CD14-positive monocyte (primary cell): ENCODE measurements at regions not wholly inside any gene's neighbourhood (a gene's known extent, or its start where the extent isn't known, plus 50 kb on each side); places are given as distances from the start of the nearest gene placed in this dataset.

ENCODE experiments used
- DNase-seq, 3 donors: peaks; one replicate each; pipeline ENCODE4 v3.0.0-alpha.2; 2011 to 2022
- H2AFZ ChIP-seq: 2 replicates; pipeline ENCODE4 v1.6.0; 2012; ENCODE audit warnings: mild to moderate bottlenecking, low read depth, low read length, inconsistent platforms; ENCODE audit not compliant: insufficient read depth, poor library complexity, severe bottlenecking
- H3K27ac ChIP-seq, 2 donors: 1 replicate in 1 of 2; 2 replicates in 1 of 2; pipeline ENCODE4 v1.5.1; 2012 to 2013; ENCODE audit warnings: low read length in 2 of 2, control low read depth in 1 of 2, inconsistent platforms in 1 of 2, low read depth in 1 of 2, mild to moderate bottlenecking in 1 of 2
- H3K27me3 ChIP-seq, 2 donors: one replicate each; pipeline versions ENCODE4 v1.6.0 to v1.6.1; 2011 to 2013; ENCODE audit warnings: low read length in 2 of 2; ENCODE audit not compliant: control insufficient read depth in 2 of 2, insufficient read depth in 2 of 2
- H3K36me3 ChIP-seq, 2 donors: replicated peaks in 1 of 2; 1 replicate in 1 of 2; 2 replicates in 1 of 2; pipeline versions ENCODE4 v1.5.1 to v1.6.1; 2012 to 2013; ENCODE audit warnings: low read length in 2 of 2, control low read depth in 1 of 2, inconsistent platforms in 1 of 2, mild to moderate bottlenecking in 1 of 2; ENCODE audit not compliant: insufficient read depth in 2 of 2, control insufficient read depth in 1 of 2
- H3K4me1 ChIP-seq, 2 donors: 1 replicate in 1 of 2; 2 replicates in 1 of 2; pipeline versions ENCODE4 v1.5.1 to v1.6.1; 2012 to 2013; ENCODE audit warnings: low read length in 2 of 2, control low read depth in 1 of 2, inconsistent platforms in 1 of 2, mild to moderate bottlenecking in 1 of 2, moderate library complexity in 1 of 2; ENCODE audit not compliant: insufficient read depth in 2 of 2, control insufficient read depth in 1 of 2
- H3K4me2 ChIP-seq: replicated peaks from 2 replicates; pipeline ENCODE3; 2012; ENCODE audit warnings: low read length, moderate library complexity, mild to moderate bottlenecking; ENCODE audit not compliant: poor library complexity, severe bottlenecking; ENCODE audit errors: extremely low read depth
- H3K4me3 ChIP-seq, 3 experiments: fragments of 200-600 bp in 1 of 3; sonication (generic) in 1 of 3; replicated peaks in 1 of 3; 1 replicate in 2 of 3; 2 replicates in 1 of 3; pipeline ENCODE4 v1.5.1; 2011 to 2013; ENCODE audit warnings: low read length in 3 of 3, mild to moderate bottlenecking in 3 of 3, control low read depth in 2 of 3, low read depth in 2 of 3, inconsistent platforms in 1 of 3, moderate library complexity in 1 of 3
- H3K79me2 ChIP-seq: 2 replicates; pipeline ENCODE4 v1.6.0; 2012; ENCODE audit warnings: mild to moderate bottlenecking, control low read depth, inconsistent platforms, low read length, moderate library complexity; ENCODE audit not compliant: insufficient read depth
- H3K9ac ChIP-seq: 2 replicates; pipeline ENCODE4 v1.6.0; 2017; ENCODE audit warnings: low read length, mild to moderate bottlenecking; ENCODE audit not compliant: insufficient read depth, poor library complexity, severe bottlenecking
- H3K9me3 ChIP-seq, 2 donors: replicated peaks in 1 of 2; 1 replicate in 1 of 2; 2 replicates in 1 of 2; pipeline versions ENCODE4 v1.5.1 to v1.6.1; 2012 to 2013; ENCODE audit warnings: low read length in 2 of 2, control low read depth in 1 of 2; ENCODE audit not compliant: control insufficient read depth in 1 of 2, insufficient read depth in 1 of 2
- H4K20me1 ChIP-seq: 2 replicates; pipeline ENCODE4 v1.6.0; 2012; ENCODE audit warnings: mild to moderate bottlenecking, low read length, control low read depth, moderate library complexity; ENCODE audit not compliant: insufficient read depth
- H3K27ac Mint-ChIP-seq, 7 donors: one replicate each; pipeline ENCODE4 v1.8.0; 2020; ENCODE audit warnings: mild to moderate bottlenecking in 7 of 7, mixed read lengths in 7 of 7, moderate library complexity in 6 of 7, inconsistent platforms in 2 of 7
- H3K27me3 Mint-ChIP-seq, 3 donors: one replicate each; pipeline ENCODE4 v1.8.0; 2021 to 2022; ENCODE audit warnings: low read depth in 3 of 3, mild to moderate bottlenecking in 3 of 3, mixed read lengths in 3 of 3, moderate library complexity in 3 of 3, inconsistent platforms in 1 of 3
- H3K36me3 Mint-ChIP-seq, 2 donors: one replicate each; pipeline ENCODE4 v1.8.0; 2020; ENCODE audit warnings: mixed read lengths in 2 of 2, inconsistent platforms in 1 of 2, mild to moderate bottlenecking in 1 of 2
- H3K4me1 Mint-ChIP-seq: one replicate; pipeline ENCODE4 v1.8.0; 2020; ENCODE audit warnings: mild to moderate bottlenecking, mixed read lengths
- H3K4me3 Mint-ChIP-seq, 2 donors: one replicate each; pipeline ENCODE4 v1.8.0; 2020; ENCODE audit warnings: mild to moderate bottlenecking in 2 of 2, mixed read lengths in 2 of 2, moderate library complexity in 1 of 2
- H3K9me3 Mint-ChIP-seq, 7 donors: one replicate each; pipeline ENCODE4 v1.8.0; 2020 to 2022; ENCODE audit warnings: mixed read lengths in 7 of 7, mild to moderate bottlenecking in 6 of 7, moderate library complexity in 6 of 7, inconsistent platforms in 2 of 7
- CTCF ChIP-seq: fragments of 200-600 bp; IDR thresholded peaks from one replicate; pipeline ENCODE4 v1.8.0; 2022; ENCODE audit warnings: antibody characterized with exemption, mild to moderate bottlenecking
- WGBS: methylation state at CpG from one replicate; pipeline ENCODE4 v1.1.5; 2013; ENCODE audit warnings: missing lambda C conversion rate; ENCODE audit not compliant: insufficient coverage; 5-methylcytosine and 5-hydroxymethylcytosine counted together
- intact Hi-C, 2 donors: fragments of 100-400 bp; cut with micrococcal nuclease; formaldehyde crosslinking; loops; one replicate each; pipeline versions ENCODE4 v1.15.0 to v1.15.1; 2023

DNA sequence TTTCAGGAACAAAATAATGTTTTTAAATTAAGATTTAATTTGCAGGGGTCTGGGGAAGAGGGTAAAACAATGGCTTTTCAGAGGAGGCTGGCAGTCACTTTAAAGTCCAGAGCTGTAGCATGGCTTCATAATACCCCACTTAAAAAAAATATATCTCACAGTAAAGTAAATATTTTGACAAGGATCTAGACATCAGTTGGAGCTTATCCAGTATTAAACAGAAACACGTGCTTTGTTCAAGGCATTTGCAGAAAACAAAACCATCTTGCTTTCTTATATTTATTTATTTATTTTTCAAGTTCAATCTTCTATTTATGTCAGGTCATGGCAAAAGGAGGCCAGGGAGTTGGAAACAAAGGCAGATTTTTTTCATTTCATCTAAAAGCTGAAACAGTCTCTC lies 53.3 kb upstream of the PRL start:
- no CpG with 5 or more reads among the region's 1 CpG for WGBS
- intact Hi-C loops: no loop called here

DNA sequence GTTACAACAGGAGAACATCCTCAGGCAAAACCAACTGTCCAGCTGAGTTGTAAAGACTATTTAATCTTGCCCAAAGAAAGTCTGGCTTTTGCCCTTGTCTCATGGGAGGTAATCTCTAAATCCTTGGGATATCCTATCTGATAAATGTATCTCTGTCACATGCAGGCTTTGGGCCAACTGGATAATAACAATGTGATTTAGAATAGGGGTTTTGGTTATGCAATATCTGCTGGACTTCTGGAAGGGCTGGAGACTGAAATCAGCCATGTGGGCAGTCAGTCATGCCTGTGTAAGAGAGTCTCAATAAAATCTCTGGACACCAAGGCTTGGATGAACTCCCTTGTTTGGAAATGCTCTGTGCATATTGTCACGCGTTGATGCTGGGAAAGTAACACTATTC lies 56.3 kb upstream of the PRL start:
- no peaks in the 10 kb centered on the region for H3K36me3 Mint-ChIP-seq
- TF ChIP-seq CTCF: no peak
- H3K9me3 Mint-ChIP-seq: peaks cover 3 to 16% (median 8%) of the 10 kb centered on the region in 7 donors
- H3K27ac Mint-ChIP-seq: no peak overlapping the region
- no peaks in the 10 kb centered on the region for H3K79me2 ChIP-seq
- no peak overlapping the region for H3K4me3 ChIP-seq
- no peak overlapping the region for H3K27ac ChIP-seq
- DNase-seq: no peak
- H3K4me2 ChIP-seq: no peak overlapping the region
- WGBS: 100% methylated on average over 2 of the region's 2 CpGs
- no peak overlapping the region for H3K9ac ChIP-seq
- no peaks in the 10 kb centered on the region for H3K27me3 Mint-ChIP-seq
- no peak overlapping the region for H2AFZ ChIP-seq
- intact Hi-C loops: no loop called here
- peaks cover 0 to 3% of the 10 kb centered on the region in 2 donors for H3K4me1 ChIP-seq
- H3K4me1 Mint-ChIP-seq: peaks cover 6% of the 10 kb centered on the region
- no peak overlapping the region for H3K4me3 Mint-ChIP-seq
- H3K36me3 ChIP-seq: no peaks in the 10 kb centered on the region
- H4K20me1 ChIP-seq: no peaks in the 10 kb centered on the region
- no peaks in the 10 kb centered on the region for H3K9me3 ChIP-seq
- H3K27me3 ChIP-seq: no peaks in the 10 kb centered on the region

More for the DNA sequence above, 53.3 kb upstream of the PRL start:
- H3K79me2 ChIP-seq: no peaks in the 10 kb centered on the region
- Mint-ChIP-seq H3K27ac (no peak overlapping the region), H3K4me1 (peaks cover 6% of the 10 kb centered on the region), H3K9me3 (peaks cover 1 to 11% (median 5%) of the 10 kb centered on the region in 7 donors), H3K4me3 (no peak overlapping the region), H3K36me3 (no peaks in the 10 kb centered on the region), H3K27me3 (no peaks in the 10 kb centered on the region)
- H3K27me3 ChIP-seq: no peaks in the 10 kb centered on the region
- H4K20me1 ChIP-seq: no peaks in the 10 kb centered on the region
- no peak overlapping the region for H3K4me2 ChIP-seq
- no peak overlapping the region for H3K9ac ChIP-seq
- H3K4me1 ChIP-seq: peaks cover 0 to 3% of the 10 kb centered on the region in 2 donors
- peak overlapping the region; percentile 36 for H2AFZ ChIP-seq
- TF ChIP-seq CTCF: no peak
- H3K9me3 ChIP-seq: no peaks in the 10 kb centered on the region
- H3K27ac ChIP-seq: no peak overlapping the region
- H3K4me3 ChIP-seq: no peak overlapping the region
- DNase-seq: no peak
- no peaks in the 10 kb centered on the region for H3K36me3 ChIP-seq
